ENCODE measurements at regions not wholly inside any gene's neighbourhood (a gene's known extent, or its start where the extent isn't known, plus 50 kb on each side); places are given as distances from the start of the nearest gene placed in this dataset.
"Not testable (repeated sequence)": the region's sequence is repeated elsewhere in the genome, so short reads cannot be mapped to it uniquely, and the experiment has no call there.

DNA sequence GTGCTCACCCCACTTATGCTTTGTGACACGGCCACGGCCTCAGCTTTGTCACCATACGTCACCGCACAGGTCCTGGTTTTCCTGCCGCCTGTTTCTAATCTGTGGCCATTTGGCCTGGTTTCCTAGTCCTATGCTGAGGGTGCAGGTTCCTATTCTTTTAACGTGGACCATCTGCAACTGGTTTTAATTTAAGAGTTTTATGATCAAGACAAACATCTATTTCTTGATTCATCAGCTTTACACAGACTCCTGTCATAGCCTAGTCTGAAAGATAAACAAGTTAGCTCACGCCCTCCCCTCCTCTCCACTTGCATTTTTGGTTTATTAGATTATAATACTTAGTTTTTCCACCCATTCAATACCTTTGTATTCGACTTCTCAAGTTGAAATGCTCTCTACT lies 97.5 kb upstream of the RPS6KA2 start:
- no peak for DNase-seq (ENCODE audit: low read depth in 2 of 2)

DNA sequence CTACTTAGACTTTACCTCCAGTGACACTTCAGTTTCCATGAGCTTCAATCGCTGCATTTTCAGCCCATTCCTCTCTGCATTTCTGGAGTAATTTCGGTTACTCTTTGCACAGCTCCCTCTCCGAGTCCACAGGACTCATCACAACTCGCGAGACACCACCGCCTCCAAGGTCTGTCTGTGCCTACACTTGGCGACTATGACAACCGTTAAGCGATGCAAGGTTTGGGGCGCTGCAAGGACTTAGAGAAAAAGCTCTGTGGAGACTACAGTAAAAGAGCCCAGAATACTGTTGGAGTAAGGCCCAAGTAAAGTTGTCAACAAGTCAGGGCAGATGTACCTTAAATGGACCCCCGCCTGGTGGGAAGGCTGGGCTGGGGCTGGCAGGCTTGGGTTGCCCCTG lies 95.7 kb upstream of the RPS6KA2 start:
- no peak for DNase-seq (ENCODE audit: low read depth in 2 of 2)

DNA sequence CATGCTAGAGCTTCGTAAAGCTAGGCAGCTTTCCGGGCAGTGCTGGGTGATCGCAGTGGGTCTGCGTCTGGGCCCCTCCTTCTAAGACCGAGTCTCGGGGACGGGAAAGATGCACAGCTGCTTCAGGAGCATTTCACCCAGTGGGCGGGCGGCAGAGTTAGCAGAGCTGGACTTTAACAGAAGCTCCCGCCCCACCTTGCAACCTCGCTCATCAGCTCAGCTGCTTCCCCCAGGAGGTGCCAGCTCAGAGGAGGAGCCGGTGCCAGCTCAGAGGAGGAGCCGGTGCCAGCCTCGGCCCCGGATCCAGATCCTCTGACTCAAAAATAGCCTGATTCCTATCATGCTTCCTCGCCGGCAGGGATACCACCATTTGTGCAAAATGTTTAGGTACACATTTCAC lies 94.5 kb upstream of the RPS6KA2 start:
- DNase-seq (ENCODE audit: low read depth in 2 of 2): no peak

DNA sequence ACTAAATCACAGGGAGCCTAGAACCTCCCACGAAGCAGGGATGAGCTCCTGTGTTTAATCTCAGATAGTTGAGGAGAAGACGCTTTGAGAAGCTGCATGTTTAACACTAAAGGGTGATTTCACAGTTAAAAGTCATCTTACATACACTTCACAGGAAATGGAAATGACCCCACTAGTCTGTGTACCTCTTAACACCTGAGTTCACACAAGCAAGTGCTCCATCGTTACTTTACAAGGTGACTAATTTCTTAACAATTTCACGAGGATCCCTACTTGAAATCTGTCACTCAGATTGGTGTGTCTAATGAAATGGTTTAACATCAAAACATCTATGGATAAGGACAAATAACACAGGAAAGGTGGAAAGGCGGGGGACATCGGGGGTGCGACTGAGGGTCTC lies 93.8 kb upstream of the RPS6KA2 start:
- no peak for DNase-seq (ENCODE audit: low read depth in 2 of 2)

DNA sequence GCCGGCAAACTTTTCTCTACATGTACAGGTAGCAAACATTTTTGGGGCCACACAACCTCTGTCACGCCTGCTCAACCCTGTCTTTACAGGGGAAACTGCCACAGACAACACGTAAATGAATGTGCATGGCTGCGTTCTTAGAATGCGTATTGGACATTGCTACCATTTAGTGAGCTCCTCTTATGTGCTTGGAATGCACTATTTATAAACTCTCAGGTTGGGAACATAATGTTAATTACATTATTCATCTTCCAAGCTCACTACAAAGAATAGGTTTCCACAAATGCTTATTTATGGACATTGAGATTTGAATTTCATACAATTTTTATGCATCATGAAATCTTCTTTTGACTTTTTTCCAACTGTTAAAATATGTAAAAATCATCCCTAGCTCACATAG lies 92.0 kb upstream of the RPS6KA2 start:
- DNase-seq (ENCODE audit: low read depth in 2 of 2): no peak

DNA sequence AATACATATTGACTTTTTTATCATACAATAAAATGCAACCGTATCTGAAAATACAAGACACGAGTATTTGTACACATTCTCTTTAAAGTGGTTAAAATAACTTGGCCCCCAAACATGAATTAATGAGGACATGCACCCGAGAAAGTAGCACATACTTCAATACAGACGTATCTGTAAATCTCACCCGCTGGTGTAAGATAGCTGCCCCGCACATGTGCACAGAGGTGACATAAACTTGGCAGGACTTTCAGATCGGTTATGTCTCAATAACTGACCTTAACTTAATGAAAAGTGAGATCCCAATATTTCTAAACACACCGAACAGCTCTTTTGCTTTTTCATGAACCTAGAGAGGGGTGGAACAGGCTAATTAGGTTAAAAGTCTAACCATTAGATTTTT lies 91.5 kb upstream of the RPS6KA2 start:
- no peak for DNase-seq (ENCODE audit: low read depth in 2 of 2)

DNA sequence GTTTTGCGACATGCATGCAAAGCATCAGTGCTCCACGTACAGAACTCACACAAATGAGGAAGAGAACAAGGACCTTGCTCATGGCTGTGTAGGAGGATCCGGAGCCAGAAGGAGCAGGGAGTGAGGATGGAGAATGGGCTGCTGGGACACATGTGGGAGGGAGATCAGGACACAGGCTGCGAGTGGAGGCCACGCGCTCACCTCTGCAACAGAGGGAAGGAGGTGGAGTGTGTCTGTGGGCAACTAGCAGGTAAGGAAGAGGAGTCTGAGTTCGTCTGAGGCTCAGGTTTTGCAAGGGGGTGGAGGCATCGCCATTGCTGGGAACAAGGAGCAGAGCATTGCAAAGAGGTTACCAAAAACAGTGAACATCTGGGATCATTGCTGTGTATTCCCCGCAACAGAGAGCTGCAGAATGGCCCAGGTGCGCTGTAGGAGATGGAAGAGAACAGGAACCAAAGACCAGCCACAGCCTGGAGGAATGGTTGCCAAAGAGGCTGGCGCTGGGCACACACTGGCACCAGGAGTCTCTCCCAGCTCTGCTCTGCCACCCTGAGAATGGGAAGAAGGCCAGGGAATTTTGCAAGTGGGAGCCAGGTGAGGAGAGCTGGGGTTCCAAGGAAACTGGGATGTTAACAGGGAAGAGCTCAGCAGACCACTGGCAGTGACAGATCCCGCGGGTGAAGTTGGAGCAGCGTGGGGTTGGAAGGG lies 90.0 kb upstream of the RPS6KA2 start:
- DNase-seq (ENCODE audit: low read depth in 2 of 2): no peak

DNA sequence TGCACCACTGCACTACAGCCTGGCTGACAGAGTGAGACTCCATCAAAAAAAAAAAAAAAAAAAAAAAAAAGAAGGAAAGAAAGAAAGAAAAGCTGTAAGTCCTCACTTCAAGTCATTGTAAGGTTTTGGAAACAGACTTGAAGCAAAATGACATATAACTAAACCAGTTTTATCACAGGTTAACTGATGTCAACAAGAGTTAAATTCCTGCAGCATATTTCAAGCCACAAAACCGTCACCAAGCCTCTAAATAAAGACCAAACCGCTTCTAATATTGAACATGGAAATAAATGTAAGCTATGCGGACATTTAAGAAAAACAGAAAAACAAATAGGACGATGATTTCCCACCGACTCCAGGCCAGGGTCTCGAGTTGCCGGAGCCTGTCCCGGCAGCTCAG lies 88.9 kb upstream of the RPS6KA2 start:
- no peak for DNase-seq (ENCODE audit: low read depth in 2 of 2)

DNA sequence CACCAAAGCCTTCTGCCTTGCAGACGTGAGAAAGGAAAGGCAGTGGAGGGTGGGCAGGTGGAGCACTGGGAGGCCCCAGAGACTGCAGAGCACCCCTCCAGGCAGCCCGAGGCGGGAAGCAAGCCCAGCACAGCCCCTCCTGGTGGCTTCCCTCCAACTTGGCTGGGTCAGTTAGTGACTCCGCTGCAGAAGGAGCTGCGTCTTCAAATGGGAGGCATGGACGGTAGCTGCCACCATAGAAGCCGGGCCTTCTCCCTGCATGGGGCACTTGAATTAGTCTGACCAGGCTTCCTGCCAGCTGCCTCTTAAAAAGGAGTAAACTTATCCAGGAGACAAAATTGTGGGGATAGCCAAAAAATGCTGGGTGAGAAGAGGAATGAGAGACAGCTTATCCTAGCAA lies 88.0 kb upstream of the RPS6KA2 start:
- no peak for DNase-seq (ENCODE audit: low read depth in 2 of 2)

DNA sequence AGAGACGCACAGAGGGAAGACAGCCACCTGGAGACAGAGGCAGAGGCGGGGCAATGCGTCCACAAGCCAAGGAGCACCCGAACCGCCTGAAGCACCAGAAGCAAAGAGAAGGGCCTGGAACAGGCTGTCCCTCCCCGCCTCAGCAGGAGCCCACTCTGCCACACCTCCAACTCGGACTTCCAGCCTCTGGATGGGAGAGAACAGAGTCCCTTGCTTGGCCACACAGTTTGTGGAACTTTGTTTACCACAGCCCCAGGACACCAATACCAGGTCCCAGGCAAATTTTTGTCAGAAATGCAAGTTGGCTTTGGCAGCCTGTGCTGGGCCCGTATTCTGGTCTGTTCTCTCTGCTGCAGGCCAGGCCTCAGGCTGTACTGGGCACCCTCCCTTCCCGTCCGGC lies 87.5 kb upstream of the RPS6KA2 start:
- DNase-seq (ENCODE audit: low read depth in 2 of 2): no peak

DNA sequence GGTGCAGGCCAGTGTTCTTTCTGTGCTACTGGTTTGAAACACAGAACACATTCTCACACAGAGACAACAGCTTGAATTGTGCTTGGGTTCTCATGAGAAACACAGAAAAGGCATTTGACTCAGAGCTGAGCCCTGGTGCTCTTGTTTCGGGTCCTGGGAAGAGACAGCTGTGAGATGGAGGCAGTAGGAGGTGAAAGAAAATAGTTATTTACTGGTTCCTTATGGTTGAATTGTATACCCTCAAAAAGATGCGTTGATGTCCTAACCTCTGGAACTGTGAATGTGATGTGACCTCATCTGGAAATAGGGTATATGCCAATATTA lies 87.1 kb upstream of the RPS6KA2 start:
- no peak for DNase-seq (ENCODE audit: low read depth in 2 of 2)

DNA sequence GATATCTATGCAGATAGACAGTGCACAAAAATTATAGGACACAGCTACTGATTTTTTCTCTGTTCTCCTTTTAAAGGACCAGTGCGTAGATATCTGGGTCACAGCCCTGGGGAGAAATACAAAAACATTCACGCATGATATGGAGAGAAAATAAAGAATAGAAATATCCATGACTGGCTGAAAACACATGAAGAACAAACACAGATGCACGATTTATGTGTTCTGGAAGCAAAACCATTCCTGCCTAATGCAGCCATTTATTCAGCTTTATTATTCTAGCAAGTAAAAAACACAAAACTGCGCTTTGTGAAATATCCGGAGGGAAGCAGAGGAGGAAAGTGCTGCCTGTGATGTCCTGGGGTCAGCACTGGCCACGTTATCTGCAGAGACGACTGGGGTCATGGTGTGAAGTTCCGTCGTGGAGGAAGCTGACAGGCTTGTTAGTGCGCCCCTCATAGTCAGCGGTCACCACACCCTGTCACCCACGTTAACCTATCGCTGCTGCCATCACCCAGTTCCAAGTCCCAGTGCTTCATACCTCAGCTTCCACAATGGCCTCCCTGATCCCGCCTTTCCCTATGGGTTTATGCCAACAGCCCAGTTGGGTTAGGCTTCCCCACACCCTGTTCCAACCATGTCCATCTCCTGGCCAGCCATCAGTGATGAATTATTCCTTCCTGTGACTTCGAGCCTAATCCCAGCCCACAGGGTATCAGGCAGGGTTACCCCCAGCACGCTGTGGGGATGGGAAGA lies 86.6 kb upstream of the RPS6KA2 start:
- DNase-seq (ENCODE audit: low read depth in 2 of 2): no peak

DNA sequence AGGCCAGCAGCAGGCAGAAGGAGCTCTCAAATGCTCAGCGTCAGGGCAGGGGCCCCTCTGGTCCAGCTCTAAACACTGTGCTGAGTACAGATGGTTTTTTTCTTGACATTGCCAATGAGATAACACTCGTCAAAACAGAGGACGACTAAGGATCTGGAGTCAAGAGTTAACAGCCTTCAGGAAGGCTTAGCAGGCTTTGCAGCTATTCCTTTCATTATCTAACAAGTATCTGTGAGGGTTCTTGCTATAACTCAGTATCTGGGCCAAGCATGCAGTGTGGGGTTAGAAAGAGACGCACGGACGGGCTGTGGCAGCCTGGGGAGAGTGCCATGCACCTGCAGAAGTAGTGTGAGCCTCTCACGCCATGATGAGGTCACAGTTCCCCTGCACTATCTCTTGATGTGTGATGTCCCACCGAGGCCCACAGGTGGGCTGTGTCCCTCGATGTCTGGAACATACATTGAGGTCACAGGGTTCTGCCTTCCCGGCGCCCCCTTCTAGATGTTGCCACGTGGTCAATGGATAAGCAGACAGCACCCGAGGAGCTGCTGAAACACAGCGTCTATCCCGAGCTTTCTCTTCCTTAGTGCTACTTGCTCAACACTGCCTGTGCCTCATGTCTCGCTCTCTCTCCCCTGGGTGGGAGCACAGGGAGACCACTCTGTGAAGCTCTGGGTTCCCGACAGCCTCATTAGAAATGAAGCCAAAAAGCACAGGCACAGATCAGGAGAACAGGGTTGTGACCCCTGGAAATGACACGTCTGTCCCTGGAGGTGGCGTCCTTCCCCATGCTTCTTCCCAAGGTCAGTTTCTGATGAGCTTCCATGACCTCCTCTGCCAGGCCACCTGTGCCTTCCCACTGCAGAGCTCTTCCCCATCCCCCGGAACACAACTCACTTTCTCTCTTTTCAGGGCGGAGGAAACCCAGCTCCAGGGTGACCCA lies 85.5 kb upstream of the RPS6KA2 start:
- DNase-seq (ENCODE audit: low read depth in 2 of 2): no peak

DNA sequence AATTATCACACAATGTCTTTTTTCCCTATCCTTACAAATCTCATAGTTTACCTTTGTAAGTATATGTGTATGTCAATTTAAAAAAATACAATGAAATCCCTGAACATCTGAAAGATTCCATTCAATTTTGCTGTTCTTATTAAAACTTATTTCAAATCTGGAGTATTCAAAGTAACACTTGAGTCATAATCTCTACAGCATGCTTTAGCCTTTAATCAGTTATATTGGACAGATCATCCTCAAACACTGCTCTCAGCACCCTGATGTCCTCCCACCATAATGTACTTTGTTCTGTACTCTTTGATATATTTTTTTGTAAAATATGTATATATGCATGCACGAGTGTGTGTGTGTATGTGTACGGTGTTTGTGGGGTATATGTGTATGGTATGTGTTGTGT lies 83.0 kb upstream of the RPS6KA2 start:
- no peak for DNase-seq (ENCODE audit: low read depth in 2 of 2)

DNA sequence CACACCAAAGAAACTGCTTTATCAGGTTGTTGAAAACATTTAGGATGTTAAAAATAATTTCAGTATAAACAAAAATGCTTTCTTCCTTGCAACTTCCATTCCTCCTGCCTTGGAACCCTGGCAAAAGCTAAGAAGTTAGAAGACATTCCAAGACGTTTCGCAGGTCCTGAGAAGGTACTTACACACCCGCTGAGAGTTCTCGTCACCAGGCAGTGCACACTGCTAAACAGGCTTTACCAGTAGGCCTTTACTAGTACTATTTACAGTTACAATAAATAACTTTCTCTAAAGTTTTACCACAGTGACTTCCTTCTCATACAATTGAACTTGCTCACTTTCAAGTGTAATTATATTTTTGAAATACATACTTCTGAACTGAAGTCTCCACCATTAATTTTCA lies 81.4 kb upstream of the RPS6KA2 start:
- no peak for DNase-seq (ENCODE audit: low read depth in 2 of 2)

DNA sequence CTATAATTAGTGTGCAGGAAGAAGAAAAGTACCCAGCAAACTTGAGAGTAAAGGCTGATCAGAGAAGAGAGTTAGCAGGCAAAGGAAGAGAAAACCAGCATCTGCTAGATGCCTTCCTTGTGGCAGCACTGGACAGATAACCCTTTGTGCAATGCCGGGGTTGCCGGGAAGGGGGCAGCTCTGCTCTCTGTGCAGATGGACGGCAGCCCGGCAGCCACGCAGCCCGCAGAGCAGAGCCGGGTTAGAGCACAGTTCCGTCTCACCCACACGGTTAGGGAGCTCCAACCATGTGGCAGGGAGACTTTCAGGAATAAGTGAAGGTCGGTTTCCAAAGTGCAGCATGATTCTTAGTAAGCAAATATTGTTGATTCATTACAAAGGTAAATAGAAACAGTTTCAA lies 80.0 kb upstream of the RPS6KA2 start:
- DNase-seq (ENCODE audit: low read depth in 2 of 2): peak in 1 of 2 experiments; percentile 4

DNA sequence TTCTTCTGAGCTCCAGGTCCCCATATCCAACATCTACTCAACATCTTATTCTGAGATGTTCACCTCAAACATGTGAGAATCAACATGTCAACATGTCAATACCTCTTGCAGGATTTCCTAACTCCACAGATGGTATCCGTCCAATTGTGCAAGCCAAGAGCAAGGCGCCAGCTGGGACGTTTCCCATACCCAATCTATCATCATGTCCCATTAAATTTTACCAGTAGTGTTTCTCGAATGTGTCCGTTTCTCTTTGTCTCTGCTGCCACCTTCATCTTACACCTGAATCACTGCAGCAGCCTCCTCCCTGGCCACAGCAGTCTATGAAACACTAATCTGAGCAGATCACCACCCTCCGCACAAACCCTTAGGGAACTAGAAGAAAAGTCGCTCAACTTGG lies 78.0 kb upstream of the RPS6KA2 start:
- no peak for DNase-seq (ENCODE audit: low read depth in 2 of 2)

DNA sequence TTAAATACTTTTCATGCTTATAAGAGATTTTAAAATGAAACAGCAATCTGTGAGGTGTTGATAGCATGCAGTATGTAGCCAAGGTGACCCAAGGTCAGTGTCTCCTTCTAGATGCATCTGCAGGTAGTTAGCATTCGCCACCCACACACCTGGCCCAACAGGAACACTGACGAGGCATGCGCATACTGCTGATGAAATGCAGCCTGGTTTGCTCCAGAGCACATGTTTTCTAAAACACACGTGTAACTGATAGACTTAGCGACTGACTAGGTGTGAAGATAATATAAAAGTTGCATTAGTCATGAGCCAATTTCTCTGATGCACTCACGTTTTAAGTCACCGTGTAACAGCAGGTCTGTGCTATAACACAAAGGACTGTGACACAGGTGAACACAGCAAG lies 77.1 kb upstream of the RPS6KA2 start:
- no peak for DNase-seq (ENCODE audit: low read depth in 2 of 2)

DNA sequence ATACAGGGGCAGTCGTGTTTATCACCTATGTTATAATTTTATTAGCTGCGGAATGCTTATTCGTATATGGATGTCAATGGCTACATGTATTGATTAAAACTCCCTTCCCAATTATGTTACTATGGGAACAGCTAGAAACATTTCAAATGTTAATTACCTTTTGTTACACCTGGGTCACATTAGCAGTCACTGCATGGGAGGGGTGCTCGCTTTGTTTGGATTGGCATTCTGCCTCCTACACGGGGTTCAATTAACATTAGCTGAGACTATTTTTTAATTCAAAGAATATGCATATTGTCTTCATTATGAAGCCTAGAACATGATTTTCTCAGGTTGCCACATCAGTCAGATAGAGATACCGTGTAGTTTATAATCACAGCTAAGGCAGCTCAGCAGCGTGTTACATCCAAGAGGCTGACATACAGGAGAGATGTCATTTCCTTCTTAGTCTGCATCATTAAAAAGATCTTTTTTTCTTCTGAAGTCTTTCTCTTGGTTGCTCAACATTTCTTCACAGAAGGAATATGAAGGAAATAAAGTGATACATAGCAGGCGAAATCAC lies 76.2 kb upstream of the RPS6KA2 start:
- DNase-seq (ENCODE audit: low read depth in 2 of 2): no peak

DNA sequence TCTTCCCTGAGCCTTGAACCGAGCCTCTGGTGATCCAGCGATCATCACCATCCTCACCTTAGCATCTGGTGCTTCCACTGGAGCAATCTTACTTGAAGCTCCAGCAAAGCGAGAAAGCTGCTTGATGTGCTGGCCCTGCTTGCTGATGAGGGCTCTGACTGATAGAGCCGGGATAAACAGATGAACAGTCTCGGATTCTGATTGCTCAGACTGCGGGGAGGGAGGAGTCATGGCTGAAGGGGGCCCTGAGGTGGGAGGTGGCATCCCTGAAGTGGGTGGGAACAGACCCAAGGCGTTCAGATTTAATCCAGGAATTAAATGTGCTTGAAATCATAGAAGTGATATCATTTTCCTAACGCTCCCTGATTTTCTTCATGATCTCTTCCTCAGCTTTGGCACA lies 74.4 kb upstream of the RPS6KA2 start:
- DNase-seq (ENCODE audit: low read depth in 2 of 2): not testable (repeated sequence)

DNA sequence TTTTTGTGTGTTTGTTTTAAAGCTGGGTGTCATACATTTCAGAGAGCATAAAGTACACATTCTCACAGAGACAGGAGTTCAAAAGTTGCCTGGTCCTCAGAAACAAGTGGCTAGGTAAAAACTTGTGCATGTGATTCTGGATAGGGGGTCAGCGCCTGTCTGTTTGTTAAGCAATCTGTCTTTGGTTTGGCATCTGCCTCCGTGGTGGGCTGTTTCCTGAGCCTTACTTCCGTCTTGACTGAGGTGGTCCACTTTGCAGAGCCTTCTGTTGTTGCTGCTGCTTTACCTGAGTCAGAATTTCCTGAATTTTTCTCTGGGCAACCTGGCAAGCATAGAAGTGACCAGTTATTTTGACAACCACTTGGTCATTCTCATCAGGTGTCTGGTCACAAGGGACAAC lies 73.8 kb upstream of the RPS6KA2 start:
- DNase-seq (ENCODE audit: low read depth in 2 of 2): not testable (repeated sequence)

DNA sequence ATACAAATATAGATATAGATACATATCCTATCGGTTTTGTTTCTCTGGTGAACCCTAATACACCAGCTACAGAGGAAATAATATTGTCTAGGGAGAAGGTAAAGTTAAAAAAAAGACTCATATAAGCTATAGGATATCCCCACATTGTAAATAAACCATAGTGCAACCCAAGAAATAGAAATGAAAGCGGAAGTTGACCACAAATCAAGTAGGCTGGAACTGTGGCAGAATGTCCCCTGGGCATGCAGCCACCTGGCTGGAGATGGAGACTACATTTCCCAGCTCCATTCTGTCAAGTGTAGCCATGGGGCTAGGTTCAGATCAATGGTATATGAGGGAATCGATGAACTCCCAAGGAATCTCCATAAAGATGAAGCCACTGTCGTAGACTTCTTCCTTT lies 70.1 kb upstream of the RPS6KA2 start:
- DNase-seq (ENCODE audit: low read depth in 2 of 2): no peak

Data from stimulated activated CD4-positive, alpha-beta T cell treated with anti-CD3 and anti-CD28 coated beads, Interleukin-12 subunit alpha, Interleukin-12 subunit beta, amount 100 ng/mL, for 24 hours (primary cell).